ENCODE measurements at regions not wholly inside any gene's neighbourhood (a gene's known extent, or its start where the extent isn't known, plus 50 kb on each side); places are given as distances from the start of the nearest gene placed in this dataset.

- DNase-seq = no peak
Measured at GRCh38 chr15:98393471-98393870, 254.9 kb upstream of the IGF1R start.

- DNase-seq = no peak
Measured at GRCh38 chr15:98394546-98394945, 253.8 kb upstream of the IGF1R start.

GRCh38 chr15:98395974-98396610 is 252.2 kb upstream of the IGF1R start:
- no peak for DNase-seq

- no peak for DNase-seq
Measured at GRCh38 chr15:98397419-98397818, 250.9 kb upstream of the IGF1R start.

GRCh38 chr15:98398056-98398455 is 250.3 kb upstream of the IGF1R start:
- no peak for DNase-seq

- DNase-seq = no peak
Measured at GRCh38 chr15:98398886-98399285, 249.5 kb upstream of the IGF1R start.

GRCh38 chr15:98400120-98400519 is 248.2 kb upstream of the IGF1R start:
- no peak for DNase-seq

GRCh38 chr15:98401029-98401428 is 247.3 kb upstream of the IGF1R start:
- no peak for DNase-seq

- no peak for DNase-seq
Measured at GRCh38 chr15:98402486-98402885, 245.9 kb upstream of the IGF1R start.

GRCh38 chr15:98403169-98403568 is 245.2 kb upstream of the IGF1R start:
- DNase-seq = no peak

GRCh38 chr15:98403569-98403968 is 244.8 kb upstream of the IGF1R start:
- no peak for DNase-seq

- DNase-seq = no peak
Measured at GRCh38 chr15:98405013-98405412, 243.3 kb upstream of the IGF1R start.

- DNase-seq = no peak
Measured at GRCh38 chr15:98408231-98408630, 240.1 kb upstream of the IGF1R start.

- no peak for DNase-seq
Measured at GRCh38 chr15:98410328-98410727, 238.0 kb upstream of the IGF1R start.

- no peak for DNase-seq
Measured at GRCh38 chr15:98412852-98413251, 235.5 kb upstream of the IGF1R start.

GRCh38 chr15:98413933-98414546 is 234.3 kb upstream of the IGF1R start:
- DNase-seq = no peak

GRCh38 chr15:98416222-98416855 is 232.0 kb upstream of the IGF1R start:
- no peak for DNase-seq

- DNase-seq = no peak
Measured at GRCh38 chr15:98417346-98417745, 231.0 kb upstream of the IGF1R start.

- no peak for DNase-seq
Measured at GRCh38 chr15:98418122-98418521, 230.2 kb upstream of the IGF1R start.

- DNase-seq = no peak
Measured at GRCh38 chr15:98419173-98419780, 229.1 kb upstream of the IGF1R start.

GRCh38 chr15:98420837-98421236 is 227.5 kb upstream of the IGF1R start:
- no peak for DNase-seq

GRCh38 chr15:98421419-98422129 is 226.8 kb upstream of the IGF1R start:
- DNase-seq = peak; percentile 13

- DNase-seq = no peak
Measured at GRCh38 chr15:98422130-98422478, 226.2 kb upstream of the IGF1R start.

- DNase-seq = no peak
Measured at GRCh38 chr15:98425173-98425572, 223.2 kb upstream of the IGF1R start.

All from NCI-H2171 (cell line).